ENCODE measurements at regions not wholly inside any gene's neighbourhood (a gene's known extent, or its start where the extent isn't known, plus 50 kb on each side); places are given as distances from the start of the nearest gene placed in this dataset.

- TF ChIP-seq POLR2A (IDR thresholded peaks at IDR 0.05) = no peak
- TF ChIP-seq, protein P1, sequence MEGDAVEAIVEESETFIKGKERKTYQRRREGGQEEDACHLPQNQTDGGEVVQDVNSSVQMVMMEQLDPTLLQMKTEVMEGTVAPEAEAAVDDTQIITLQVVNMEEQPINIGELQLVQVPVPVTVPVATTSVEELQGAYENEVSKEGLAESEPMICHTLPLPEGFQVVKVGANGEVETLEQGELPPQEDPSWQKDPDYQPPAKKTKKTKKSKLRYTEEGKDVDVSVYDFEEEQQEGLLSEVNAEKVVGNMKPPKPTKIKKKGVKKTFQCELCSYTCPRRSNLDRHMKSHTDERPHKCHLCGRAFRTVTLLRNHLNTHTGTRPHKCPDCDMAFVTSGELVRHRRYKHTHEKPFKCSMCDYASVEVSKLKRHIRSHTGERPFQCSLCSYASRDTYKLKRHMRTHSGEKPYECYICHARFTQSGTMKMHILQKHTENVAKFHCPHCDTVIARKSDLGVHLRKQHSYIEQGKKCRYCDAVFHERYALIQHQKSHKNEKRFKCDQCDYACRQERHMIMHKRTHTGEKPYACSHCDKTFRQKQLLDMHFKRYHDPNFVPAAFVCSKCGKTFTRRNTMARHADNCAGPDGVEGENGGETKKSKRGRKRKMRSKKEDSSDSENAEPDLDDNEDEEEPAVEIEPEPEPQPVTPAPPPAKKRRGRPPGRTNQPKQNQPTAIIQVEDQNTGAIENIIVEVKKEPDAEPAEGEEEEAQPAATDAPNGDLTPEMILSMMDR (IDR thresholded peaks at IDR 0.05) = no peak
Measured at GRCh38 chr6:121006024-121006423, 328.3 kb downstream of the TBC1D32 start.

Data from body of pancreas (tissue), 4 donors.